IPS-18c (cell line): ENCODE measurements at regions not wholly inside any gene's neighbourhood (a gene's known extent, or its start where the extent isn't known, plus 50 kb on each side); places are given as distances from the start of the nearest gene placed in this dataset.

ENCODE experiments used
- H3K4me3 ChIP-seq: 2 replicates; pipeline ENCODE4 v1.7.0; 2013; ENCODE audit warnings: low read depth, mild to moderate bottlenecking, low read length, moderate library complexity; ENCODE audit not compliant: insufficient read depth
- H3K9me3 ChIP-seq: one replicate; pipeline ENCODE4 v1.6.1; 2013; ENCODE audit warnings: mild to moderate bottlenecking, low read length, moderate library complexity; ENCODE audit not compliant: control insufficient read depth, insufficient read depth

DNA sequence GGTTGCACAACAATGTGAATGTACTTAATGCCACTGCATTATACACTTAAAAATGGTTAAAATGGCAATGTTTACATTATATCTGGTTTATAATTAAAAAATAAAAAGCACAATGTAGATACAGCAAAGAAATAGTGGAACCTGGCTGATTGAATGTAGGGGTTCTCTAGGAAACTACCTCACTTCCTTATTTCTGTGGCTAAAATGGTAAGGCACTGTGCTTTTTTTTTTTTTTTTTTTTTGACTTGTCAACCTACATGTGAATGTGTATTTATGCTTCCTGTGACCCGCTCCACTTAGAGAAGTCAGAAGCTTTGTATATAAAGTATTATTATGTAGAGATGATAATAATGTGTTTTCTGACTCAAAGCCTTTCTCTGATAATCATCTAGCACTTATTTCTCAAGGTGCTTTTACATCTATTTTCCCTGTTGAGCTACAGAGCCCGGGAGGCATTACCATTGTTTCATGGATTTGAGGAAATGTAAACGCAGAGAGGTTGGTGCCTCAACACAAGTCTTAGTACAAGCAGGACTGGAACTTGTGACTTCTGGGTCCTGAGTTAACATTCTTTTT, 55.0 kb downstream of the SOX4 start:
- H3K4me3 ChIP-seq, result no peak overlapping the region
- H3K9me3 ChIP-seq, result no peaks in the 10 kb centered on the region

DNA sequence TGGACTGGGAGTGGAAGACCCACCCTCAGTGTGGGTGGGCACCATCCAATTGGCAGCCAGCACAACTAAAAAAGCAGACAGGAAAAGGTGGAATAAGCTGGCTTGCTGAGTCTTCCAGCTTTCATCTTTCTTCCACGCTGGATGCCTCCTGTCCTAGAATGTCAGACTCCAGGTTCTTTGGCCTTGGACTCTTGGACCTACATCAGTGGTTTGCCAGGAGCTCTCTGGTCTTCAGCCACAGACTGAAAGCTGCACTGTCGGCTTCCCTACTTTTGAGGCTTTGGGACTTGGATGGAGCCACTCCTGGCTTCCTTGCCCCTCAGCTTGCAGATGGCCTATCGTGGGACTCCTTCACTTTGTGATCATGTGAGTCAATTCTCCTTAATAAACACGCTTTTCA, 59.8 kb downstream of the SOX4 start:
- H3K4me3 ChIP-seq, result no peak overlapping the region

DNA sequence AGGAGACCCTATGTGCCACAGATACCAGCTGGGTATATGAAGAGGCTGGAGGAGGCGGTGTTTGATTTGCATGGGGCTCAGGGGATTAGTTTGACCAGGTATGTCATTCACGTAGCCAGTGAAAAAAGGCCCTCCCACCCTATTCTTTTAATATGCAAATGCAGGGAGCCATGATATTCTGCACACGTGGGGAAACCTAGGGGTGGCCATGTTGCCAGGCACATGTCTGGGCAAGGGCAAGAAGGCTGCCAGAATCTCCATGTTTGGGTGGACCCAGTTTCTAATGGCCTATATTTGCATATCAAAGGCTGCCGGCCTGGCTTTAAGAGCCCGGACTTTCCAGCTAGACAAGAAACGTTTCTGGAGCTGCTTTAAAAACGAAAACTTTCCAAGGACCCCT, 60.4 kb downstream of the SOX4 start:
- Histone ChIP-seq H3K4me3 (no peak overlapping the region), H3K9me3 (no peaks in the 10 kb centered on the region)

More for the DNA sequence above, 59.8 kb downstream of the SOX4 start:
- H3K9me3 ChIP-seq, result no peaks in the 10 kb centered on the region

DNA sequence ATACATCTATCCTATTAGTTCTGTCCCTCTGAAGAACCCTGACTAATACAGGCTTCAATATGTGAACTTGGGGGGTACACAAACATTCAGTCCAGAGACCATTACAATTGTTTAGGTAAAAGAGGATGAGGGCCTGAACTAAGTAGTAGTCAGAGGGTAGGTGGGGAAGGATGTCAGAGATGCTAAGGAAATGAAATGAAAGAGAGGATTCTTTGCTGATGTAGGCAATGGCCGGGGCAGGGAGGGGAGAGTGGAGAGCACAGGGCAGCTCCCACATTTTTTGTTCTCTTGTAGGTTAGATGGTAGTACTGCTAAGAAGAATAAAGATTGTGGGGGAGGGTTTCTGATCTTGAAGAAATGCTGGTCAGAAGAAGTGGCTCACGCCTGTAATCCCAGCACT, 60.8 kb downstream of the SOX4 start:
- H3K4me3 ChIP-seq, result no peak overlapping the region
- H3K9me3 ChIP-seq, result no peaks in the 10 kb centered on the region

DNA sequence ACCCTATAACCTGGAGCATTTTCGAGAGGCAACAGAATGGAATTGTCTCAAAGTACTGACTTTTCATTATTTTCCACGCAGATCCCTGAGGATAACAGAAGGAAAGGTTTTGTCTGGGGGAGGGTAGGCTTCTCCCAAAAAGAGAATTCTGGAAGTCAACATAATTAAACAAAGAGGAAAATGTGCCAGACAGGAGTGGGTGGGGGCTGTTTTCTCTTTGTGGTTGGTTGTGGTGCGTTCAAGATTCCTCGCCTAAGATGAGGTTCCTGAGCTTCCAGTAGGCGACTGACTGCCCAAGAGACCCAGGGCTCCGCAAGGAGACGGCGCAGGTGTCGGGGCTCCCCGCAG, 70.4 kb downstream of the SOX4 start:
- peak overlapping the region; percentile 88 for H3K4me3 ChIP-seq
- H3K9me3 ChIP-seq, result no peaks in the 10 kb centered on the region

DNA sequence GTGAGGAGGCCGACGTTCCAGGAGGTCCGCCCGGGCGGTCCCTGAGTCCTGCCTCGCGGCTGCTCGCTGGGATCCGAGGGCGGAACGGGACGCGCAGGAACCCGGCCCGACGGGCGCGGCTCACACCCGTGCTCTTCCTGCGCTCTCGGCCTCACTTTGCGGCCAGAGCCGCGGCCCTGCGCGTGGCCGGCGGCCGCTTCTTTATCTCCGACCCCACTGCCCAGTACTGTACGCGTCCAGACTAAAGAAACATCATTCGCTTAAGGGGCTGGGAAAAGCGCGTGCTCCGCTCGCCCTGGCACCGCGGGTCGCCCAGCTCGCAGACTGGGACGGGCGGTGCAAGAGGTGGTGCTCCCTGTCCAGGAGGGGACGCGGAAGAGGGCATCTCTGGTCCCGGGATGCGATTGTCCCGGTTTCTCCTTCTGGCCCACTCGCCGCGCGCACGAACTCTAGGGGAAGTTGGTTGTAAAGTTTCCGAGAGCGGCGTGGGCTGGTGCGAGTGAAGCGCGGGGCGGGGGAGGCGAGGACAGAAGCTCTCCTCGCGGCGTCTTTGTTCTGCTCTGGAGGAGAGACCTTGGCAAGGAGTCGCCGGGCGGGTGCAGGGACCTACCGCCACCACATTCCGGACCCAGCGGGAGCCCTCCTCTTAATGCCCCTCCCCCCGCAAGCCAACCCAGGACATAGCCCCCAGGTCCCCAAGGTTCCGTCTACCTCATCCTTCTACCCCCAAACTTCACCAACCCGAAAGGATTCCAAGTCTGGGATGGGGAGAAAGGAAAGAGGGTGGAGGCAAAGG, 71.0 kb downstream of the SOX4 start:
- no peaks in the 10 kb centered on the region for H3K9me3 ChIP-seq
- peak overlapping the region; percentile 88 for H3K4me3 ChIP-seq

DNA sequence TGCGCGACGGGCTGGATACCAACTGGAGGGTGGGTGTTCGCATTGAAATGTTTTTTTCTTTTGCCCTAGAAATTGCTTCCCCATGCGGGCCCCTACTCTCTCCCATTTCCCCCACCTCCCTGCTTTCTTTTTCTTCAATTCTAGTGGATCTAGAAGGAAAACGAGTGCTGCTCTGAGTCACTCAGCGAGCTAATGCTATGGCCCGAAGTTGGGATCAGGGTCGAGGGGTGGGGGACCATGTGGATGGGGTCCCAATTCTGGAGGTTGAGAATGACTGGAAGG, 71.5 kb downstream of the SOX4 start:
- peak overlapping the region; percentile 88 for H3K4me3 ChIP-seq
- H3K9me3 ChIP-seq, result no peaks in the 10 kb centered on the region

DNA sequence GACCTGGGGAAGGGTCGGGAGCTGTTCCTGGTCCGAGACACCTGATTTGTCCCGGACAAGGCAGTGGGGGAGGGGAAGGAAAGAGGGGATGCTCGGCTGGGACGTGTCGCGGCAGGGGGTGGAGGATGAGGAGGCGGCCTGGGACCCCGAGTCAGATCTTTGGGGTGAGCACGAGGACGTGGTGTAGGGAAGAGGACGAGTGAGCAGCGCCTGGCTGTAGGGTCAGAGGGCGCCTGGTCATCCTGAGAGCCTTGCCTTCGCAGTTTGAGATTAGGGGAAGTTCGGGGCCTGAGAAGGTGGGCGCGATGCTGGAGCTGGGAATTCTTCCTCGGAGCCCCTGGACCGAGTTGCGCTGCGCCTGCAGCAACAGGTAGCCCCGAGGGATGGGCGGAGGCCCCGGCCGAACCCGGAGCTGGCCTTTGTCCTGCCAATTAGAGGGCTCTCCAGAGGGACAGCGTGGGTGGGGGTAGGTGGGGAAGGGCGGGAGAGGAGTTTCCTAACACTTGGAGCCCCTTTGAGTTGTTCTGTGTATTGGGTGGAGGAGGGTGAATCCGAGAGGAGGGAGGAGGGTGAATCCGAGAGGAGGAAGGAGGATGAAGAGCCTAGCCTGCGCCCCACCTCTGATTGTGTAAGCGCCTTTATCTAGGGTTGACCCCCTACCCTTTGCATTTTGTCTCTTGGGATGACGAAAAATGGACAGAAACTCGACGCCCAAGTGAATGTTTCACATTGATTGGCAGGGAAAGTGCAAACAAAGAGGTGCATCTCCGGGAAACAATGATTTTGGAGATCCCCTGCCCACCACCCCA, 72.0 kb downstream of the SOX4 start:
- Histone ChIP-seq H3K4me3 (peak overlapping the region; percentile 88), H3K9me3 (no peaks in the 10 kb centered on the region)

DNA sequence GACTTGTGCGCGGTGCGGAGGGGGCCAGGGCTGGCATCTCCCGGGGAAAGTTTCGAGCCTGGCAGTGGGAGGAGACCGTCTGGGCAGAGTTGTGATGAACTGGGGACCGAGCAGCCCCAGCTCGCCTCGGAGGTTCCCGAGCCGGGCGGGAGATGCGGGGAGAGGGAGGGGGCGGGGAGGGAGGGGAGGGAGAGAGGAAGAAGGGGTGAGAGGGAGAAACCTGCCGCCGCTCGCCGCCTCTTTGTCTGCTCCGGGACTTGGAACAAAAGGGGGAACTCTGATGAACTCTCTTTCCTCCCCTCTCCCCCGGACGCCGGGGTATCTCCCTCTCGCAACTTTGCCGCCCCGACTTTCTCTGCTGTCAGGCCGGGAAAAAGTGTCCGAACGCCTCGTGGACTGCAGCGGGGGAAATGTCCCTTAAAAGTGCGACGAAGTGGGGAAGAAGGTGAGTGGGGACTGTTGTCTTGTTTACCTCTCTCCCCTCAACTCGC, 72.7 kb downstream of the SOX4 start:
- H3K4me3 ChIP-seq, result peak overlapping the region; percentile 88

DNA sequence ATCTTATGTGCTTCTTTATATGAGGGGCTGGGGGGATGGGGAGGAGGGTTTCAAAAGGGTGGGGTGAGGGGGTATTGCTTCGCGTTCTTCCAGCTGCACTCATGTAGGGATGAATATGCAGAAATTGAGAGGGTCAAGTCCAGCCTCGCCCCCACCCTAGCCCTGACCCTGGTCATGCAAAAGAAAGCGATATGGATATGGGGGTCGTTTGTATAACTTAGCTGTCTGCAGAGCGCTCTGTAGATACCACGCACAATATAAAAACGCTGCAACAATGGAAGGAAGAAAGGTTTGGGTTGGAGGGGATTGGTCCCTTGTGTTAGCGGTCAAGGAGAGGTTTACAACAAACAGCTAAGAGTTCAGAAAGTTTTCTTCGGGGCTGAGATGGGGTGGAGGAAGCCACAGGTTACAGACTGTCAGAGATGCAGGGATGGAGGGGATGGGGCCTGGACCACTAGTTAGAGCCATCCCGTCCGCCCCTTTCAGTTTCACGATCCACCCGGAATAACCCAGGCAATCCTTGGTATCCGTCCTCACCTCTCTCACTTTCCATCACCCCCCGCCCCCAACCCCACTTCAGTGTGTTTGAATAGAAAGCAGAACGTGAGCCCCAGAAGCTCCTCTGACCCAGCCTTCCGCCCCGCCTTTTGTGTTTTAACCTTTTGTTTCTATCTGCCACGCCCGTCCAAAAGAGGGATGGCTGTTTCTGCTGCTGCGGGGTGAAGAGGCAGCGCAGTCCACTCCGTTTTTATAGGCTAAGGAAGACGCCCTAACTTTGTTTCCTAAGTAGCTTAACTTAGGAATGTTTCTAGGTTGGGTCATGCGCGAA, 73.5 kb downstream of the SOX4 start:
- Histone ChIP-seq H3K9me3 (no peaks in the 10 kb centered on the region), H3K4me3 (peak overlapping the region; percentile 88)

More for the DNA sequence above, 72.7 kb downstream of the SOX4 start:
- H3K9me3 ChIP-seq, result no peaks in the 10 kb centered on the region

DNA sequence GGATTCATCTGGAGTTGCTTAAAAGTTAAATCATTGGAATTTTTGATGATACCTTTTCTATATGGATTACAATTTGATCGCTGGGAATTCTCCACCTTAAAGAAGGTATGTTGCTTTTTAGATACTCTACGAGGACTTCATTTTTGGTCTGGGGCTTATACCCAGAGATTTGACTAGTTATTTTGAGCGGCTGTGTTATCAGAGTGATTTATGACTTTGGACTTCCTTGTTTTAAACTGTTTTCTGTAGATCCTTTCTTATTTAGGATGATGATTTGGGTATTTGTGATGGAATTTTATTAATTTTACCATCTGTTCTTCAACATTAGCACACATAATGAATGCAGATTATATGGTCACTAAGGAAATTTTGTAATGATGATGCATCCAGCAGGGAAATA, 75.2 kb downstream of the SOX4 start:
- Histone ChIP-seq H3K9me3 (no peaks in the 10 kb centered on the region), H3K4me3 (no peak overlapping the region)

DNA sequence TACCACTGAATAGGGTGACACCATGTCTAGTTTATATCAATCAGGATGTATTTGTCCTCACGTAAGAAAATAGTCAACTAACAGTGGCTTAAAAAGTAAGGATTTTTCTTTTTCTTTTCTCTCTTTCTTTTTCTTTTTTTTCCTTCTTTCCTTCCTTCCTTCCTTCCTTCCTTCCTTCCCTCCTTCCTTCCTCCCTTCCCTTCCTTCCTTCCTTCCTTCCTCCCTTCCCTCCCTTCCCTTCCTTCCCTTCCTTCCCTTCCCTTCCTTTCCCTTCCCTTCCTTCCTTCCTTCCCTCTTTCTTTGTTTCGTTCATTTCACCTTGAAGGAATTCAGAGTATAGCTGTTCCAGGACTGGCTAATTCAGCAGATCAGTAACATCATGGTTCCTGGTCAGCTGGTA, 83.2 kb downstream of the SOX4 start:
- H3K9me3 ChIP-seq, result no peaks in the 10 kb centered on the region
- H3K4me3 ChIP-seq, result no peak overlapping the region

DNA sequence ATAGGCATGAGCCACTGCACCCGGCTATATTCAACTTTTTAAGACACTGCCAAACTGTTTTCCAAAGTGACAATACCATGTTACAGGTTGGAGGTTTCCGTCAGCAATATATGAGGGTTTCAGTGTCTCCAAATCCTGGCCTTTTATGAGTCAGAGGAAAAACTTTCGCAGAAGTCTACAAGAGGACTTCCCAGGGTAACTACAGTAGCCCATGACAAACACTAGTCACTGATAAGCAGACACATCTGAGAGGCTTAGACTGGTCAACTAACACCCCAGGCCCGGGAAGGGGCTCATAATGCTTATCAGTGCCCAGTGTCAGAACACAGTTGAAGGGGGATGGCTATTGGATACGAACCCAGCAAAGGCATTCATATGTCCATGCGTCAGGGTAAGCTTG, 85.4 kb downstream of the SOX4 start:
- no peak overlapping the region for H3K4me3 ChIP-seq

DNA sequence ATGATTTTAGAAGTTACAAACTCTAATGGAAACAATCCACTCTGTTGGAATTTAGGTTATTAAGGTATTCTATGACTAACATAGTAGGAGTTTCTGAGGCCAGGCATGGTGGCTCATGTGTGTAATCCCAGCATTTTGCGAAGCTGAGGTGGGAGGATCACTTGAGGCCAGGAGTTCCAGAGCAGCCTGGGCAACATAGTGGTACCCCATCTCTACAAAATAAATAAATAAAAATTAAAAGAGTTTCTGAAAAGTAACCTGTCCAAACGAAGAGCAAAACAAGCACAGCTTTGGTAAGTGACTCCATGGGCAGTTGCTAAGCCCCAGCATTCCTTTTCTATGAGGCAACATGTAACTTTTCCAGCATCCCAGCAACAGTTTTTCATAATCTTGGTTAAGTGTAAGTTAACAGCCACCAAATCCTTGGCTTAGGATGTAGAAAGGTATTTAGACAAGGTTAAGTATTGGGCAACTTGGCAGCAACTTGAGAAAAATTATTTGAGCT, 86.3 kb downstream of the SOX4 start:
- H3K9me3 ChIP-seq, result no peaks in the 10 kb centered on the region
- H3K4me3 ChIP-seq, result no peak overlapping the region

More for the DNA sequence above, 85.4 kb downstream of the SOX4 start:
- no peaks in the 10 kb centered on the region for H3K9me3 ChIP-seq

DNA sequence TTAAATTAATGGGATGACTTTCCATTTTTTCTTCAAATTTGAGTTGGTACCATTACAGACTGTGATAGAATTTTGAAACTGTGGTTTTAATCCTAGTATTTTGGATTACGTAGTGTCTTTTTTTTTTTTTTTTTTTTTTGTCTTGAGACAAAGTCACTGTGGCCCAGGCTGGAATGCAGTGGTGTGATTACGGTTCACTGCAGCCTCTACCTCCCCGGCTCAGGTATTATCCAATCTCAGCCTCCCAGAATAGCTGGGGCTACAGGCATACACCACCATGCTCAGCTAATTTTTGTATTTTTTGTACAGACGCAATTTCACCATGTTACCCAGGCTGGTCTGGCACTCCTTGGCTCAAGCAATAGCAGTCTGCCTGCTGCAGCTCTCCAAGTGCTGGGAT, 87.1 kb downstream of the SOX4 start:
- Histone ChIP-seq H3K4me3 (no peak overlapping the region), H3K9me3 (no peaks in the 10 kb centered on the region)

DNA sequence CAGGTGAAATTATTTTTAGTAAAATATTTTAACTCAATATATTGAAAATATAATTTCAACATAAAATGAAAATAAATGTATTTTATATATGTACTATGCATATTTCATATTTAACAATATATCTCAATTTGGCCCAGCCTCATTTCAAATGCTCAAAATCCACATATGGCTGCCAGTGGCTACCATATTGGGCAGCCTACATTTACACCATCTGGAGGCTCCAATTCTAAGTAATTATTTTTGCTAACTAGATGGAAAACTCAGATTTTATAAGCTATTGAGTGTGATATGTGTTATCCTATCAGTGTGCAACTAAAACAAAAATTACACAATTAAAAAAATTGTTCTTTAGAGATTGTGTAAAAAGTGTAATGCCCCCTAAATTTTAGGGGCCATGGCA, 96.9 kb downstream of the SOX4 start:
- peaks cover 8% of the 10 kb centered on the region for H3K9me3 ChIP-seq
- H3K4me3 ChIP-seq, result no peak overlapping the region

DNA sequence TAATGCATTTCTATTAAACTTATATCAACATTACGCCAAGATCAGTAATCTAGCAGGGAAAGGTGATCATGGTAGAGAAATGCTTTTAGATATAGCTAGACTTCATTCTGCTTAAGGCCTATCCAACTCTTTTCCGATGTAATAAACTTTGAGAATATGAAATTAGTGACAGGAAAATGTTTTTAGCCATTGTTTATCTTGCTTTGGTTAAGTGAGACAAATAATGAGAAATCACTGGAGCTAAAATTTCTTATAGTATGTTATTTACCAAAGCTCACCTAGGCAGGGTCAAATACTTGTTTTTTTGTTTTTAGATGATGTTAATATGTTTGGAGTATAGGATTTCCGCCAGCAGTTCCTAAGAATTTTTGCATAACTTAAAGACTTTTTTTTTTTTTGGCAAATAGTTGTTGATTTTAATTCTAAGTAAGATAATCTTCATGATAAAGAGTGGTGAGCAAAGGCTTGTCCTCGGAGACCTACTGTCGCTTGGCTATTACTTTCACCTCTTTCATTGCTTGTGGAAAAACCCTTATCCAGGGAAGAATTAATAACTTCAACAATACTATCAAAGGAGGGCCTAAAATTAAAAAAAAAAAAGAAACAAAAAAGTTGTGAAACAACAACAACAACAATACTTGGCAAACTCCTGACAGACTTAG, 98.3 kb downstream of the SOX4 start:
- peaks cover 8% of the 10 kb centered on the region for H3K9me3 ChIP-seq
- no peak overlapping the region for H3K4me3 ChIP-seq
